ENCODE measurements at regions not wholly inside any gene's neighbourhood (a gene's known extent, or its start where the extent isn't known, plus 50 kb on each side); places are given as distances from the start of the nearest gene placed in this dataset.

GRCh38 chr3:127085576-127085975, 102.7 kb downstream of the PLXNA1 start:
- TF ChIP-seq CTCF (IDR thresholded peaks at IDR 0.05; ENCODE audit: insufficient read depth, low read length): no peak
- TF ChIP-seq REST (IDR thresholded peaks at IDR 0.05; ENCODE audit: insufficient replicate concordance, low read depth): no peak
- no peak for TF ChIP-seq POLR2AphosphoS5 (IDR thresholded peaks at IDR 0.05; ENCODE audit: low read depth)
- no peak for TF ChIP-seq SPI1 (IDR thresholded peaks at IDR 0.05; ENCODE audit: borderline replicate concordance, low read depth)
